SK-N-SH (cell line): ENCODE measurements at regions not wholly inside any gene's neighbourhood (a gene's known extent, or its start where the extent isn't known, plus 50 kb on each side); places are given as distances from the start of the nearest gene placed in this dataset.

Experiments
- CTCF ChIA-PET: fragments of 300-600, 350-600 bp; formaldehyde crosslinking; extraction: SDS; loops from one replicate; lab custom pipeline; 2021; lab: Yijun Ruan, JAX
- POLR2A ChIA-PET: fragments of 350-600 bp; sonication (Branson Sonifier 250); formaldehyde crosslinking; extraction: SDS; loops from one replicate; lab custom pipeline; 2020; ENCODE audit warnings: antibody characterized with exemption, inconsistent platforms; lab: Yijun Ruan, JAX
- DNase-seq: peaks from one replicate; pipeline ENCODE4 v3.0.0; 2012
- H2AFZ ChIP-seq: fragments of 200-600 bp; sonication (generic); 2 replicates; pipeline ENCODE4 v1.8.1; 2016; ENCODE audit warnings: antibody characterized with exemption, mild to moderate bottlenecking, low read depth
- H3F3A ChIP-seq: fragments of 200-600 bp; sonication (generic); replicated peaks from 2 replicates; pipeline ENCODE3; 2016; ENCODE audit warnings: antibody characterized with exemption, mild to moderate bottlenecking; ENCODE audit not compliant: insufficient read depth
- H3K27ac ChIP-seq, 2 experiments: fragments of 200-500 bp in 1 of 2; fragments of 200-600 bp in 1 of 2; sonication (Bioruptor generic) in 1 of 2; sonication (generic), shearing (Covaris generic) in 1 of 2; 2 replicates each; pipeline versions ENCODE4 v1.5.1 to v1.6.1; 2014 to 2016; ENCODE audit warnings: low read depth in 2 of 2, inconsistent platforms in 1 of 2, low read length in 1 of 2, mild to moderate bottlenecking in 1 of 2, mixed read lengths in 1 of 2
- H3K27me3 ChIP-seq: fragments of 200-600 bp; sonication (generic), shearing (Covaris generic); 2 replicates; pipeline ENCODE4 v1.6.1; 2016; ENCODE audit warnings: mixed run types; ENCODE audit not compliant: insufficient read depth
- H3K36me3 ChIP-seq, 2 experiments: fragments of 200-500 bp in 1 of 2; fragments of 200-600 bp in 1 of 2; sonication (Bioruptor generic) in 1 of 2; sonication (generic) in 1 of 2; replicated peaks in 1 of 2; 2 replicates each; pipeline versions ENCODE3 to v1.5.1; 2014 to 2016; ENCODE audit warnings: low read length in 1 of 2, mild to moderate bottlenecking in 1 of 2; ENCODE audit not compliant: insufficient read depth in 2 of 2, control insufficient read depth in 1 of 2
- H3K4me1 ChIP-seq, 2 experiments: fragments of 200-500 bp in 1 of 2; fragments of 200-600 bp in 1 of 2; sonication (Bioruptor generic) in 1 of 2; sonication (generic), shearing (Covaris generic) in 1 of 2; 2 replicates each; pipeline versions ENCODE4 v1.5.1 to v1.6.1; 2014 to 2016; ENCODE audit warnings: low read depth in 1 of 2, low read length in 1 of 2, mixed run types in 1 of 2; ENCODE audit not compliant: insufficient read depth in 2 of 2, control insufficient read depth in 1 of 2
- H3K4me2 ChIP-seq: fragments of 200-600 bp; sonication (generic), shearing (Covaris generic); 2 replicates; pipeline ENCODE4 v1.6.1; 2017; ENCODE audit warnings: mixed run types
- H3K4me3 ChIP-seq, 2 experiments: fragments of 200-500 bp in 1 of 2; fragments of 200-600 bp in 1 of 2; sonication (Bioruptor generic) in 1 of 2; sonication (generic), shearing (Covaris generic) in 1 of 2; 2 replicates each; pipeline versions ENCODE4 v1.5.1 to v1.8.1; 2014 to 2016; ENCODE audit warnings: low read depth in 2 of 2, inconsistent platforms in 1 of 2, low read length in 1 of 2, mild to moderate bottlenecking in 1 of 2, mixed read lengths in 1 of 2, moderate library complexity in 1 of 2
- H3K79me2 ChIP-seq: fragments of 200-600 bp; sonication (generic); 2 replicates; pipeline ENCODE4 v1.8.1; 2017; ENCODE audit warnings: mild to moderate bottlenecking; ENCODE audit not compliant: insufficient read depth
- H3K9ac ChIP-seq: fragments of 200-600 bp; sonication (generic); 2 replicates; pipeline ENCODE4 v1.6.1; 2017; ENCODE audit warnings: mixed run types
- H3K9me2 ChIP-seq: fragments of 200-600 bp; sonication (generic); 2 replicates; pipeline ENCODE4 v1.6.1; 2017; ENCODE audit warnings: mixed run types
- H3K9me3 ChIP-seq: fragments of 200-600 bp; sonication (generic); 2 replicates; pipeline ENCODE4 v1.6.1; 2017; ENCODE audit warnings: mixed run types, mild to moderate bottlenecking, moderate library complexity
- H4K20me1 ChIP-seq: fragments of 200-600 bp; sonication (generic); 2 replicates; pipeline ENCODE4 v1.6.1; 2017; ENCODE audit warnings: mild to moderate bottlenecking, mixed run types; ENCODE audit not compliant: insufficient read depth
- CHD2 ChIP-seq: fragments of 150-350 bp; IDR thresholded peaks from 2 replicates; pipeline ENCODE4 v1.6.1; 2018; ENCODE audit warnings: low read length; ENCODE audit not compliant: partially characterized antibody
- CTCF ChIP-seq: fragments of 200-600 bp; sonication (generic); IDR thresholded peaks from 2 replicates; pipeline ENCODE4 v1.6.1; 2017; ENCODE audit warnings: antibody characterized with exemption, mild to moderate bottlenecking, moderate library complexity
- EZH2phosphoT487 ChIP-seq: fragments of 200-600 bp; sonication (generic); IDR thresholded peaks from 2 replicates; pipeline ENCODE4 v1.6.1; 2017; ENCODE audit warnings: low read depth, mixed run types, mild to moderate bottlenecking, antibody characterized with exemption, moderate library complexity, borderline replicate concordance
- FOSL2 ChIP-seq: IDR thresholded peaks from 2 replicates; pipeline ENCODE4 v1.4.0; 2012; ENCODE audit warnings: low read depth, mild to moderate bottlenecking, moderate library complexity, borderline replicate concordance
- FOXJ3 ChIP-seq: sonication (generic); formaldehyde crosslinking; IDR thresholded peaks from 2 replicates; pipeline ENCODE4 v1.5.1; 2020; ENCODE audit warnings: mild to moderate bottlenecking, missing genetic modification reagents
- FOXM1 ChIP-seq: IDR thresholded peaks from 2 replicates; pipeline ENCODE4 v1.4.0; 2012; ENCODE audit warnings: low read depth, mild to moderate bottlenecking
- GABPA ChIP-seq: IDR thresholded peaks from 2 replicates; pipeline ENCODE4 v1.4.0; 2012; ENCODE audit warnings: low read depth, mild to moderate bottlenecking
- GATA2 ChIP-seq: sonication (generic); formaldehyde crosslinking; IDR thresholded peaks from 2 replicates; pipeline ENCODE4 v1.5.0; 2020; ENCODE audit warnings: mild to moderate bottlenecking, missing genetic modification reagents
- IRF3 ChIP-seq: fragments of 150-350 bp; IDR thresholded peaks from 2 replicates; pipeline ENCODE4 v1.6.1; 2016; ENCODE audit warnings: mild to moderate bottlenecking, low read depth, low read length
- JUND ChIP-seq: IDR thresholded peaks from 2 replicates; pipeline ENCODE4 v1.4.0; 2012
- MEF2A ChIP-seq: IDR thresholded peaks from 2 replicates; pipeline ENCODE4 v1.4.0; 2012; ENCODE audit warnings: low read depth, borderline replicate concordance
- MXI1 ChIP-seq: IDR thresholded peaks from 2 replicates; pipeline ENCODE4 v1.6.1; 2012; ENCODE audit warnings: mild to moderate bottlenecking, low read depth, low read length, improper control_type of control experiment
- NFIC ChIP-seq: IDR thresholded peaks from 2 replicates; pipeline ENCODE4 v1.4.0; 2012; ENCODE audit warnings: borderline replicate concordance
- POLR2AphosphoS5 ChIP-seq: IDR thresholded peaks from 2 replicates; pipeline ENCODE4 v1.6.1; 2012; ENCODE audit warnings: low read depth, low read length
- RCOR1 ChIP-seq: fragments of 150-350 bp; IDR thresholded peaks from 2 replicates; pipeline ENCODE4 v1.6.1; 2017; ENCODE audit warnings: antibody characterized with exemption, low read length
- RXRA ChIP-seq: IDR thresholded peaks from 2 replicates; pipeline ENCODE4 v1.4.0; 2012; ENCODE audit warnings: low read depth, mild to moderate bottlenecking, borderline replicate concordance
- TEAD4 ChIP-seq: IDR thresholded peaks from 2 replicates; pipeline ENCODE4 v1.4.0; 2012; ENCODE audit warnings: mild to moderate bottlenecking, borderline replicate concordance; ENCODE audit not compliant: insufficient read depth
- YY1 ChIP-seq: IDR thresholded peaks from 2 replicates; pipeline ENCODE4 v1.4.0; 2012; ENCODE audit warnings: low read depth, mild to moderate bottlenecking
- WGBS: methylation state at CpG from one replicate; pipeline ENCODE4 v1.1.6; 2017; ENCODE audit warnings: low lambda C conversion rate; 5-methylcytosine and 5-hydroxymethylcytosine counted together
- TF ChIP-seq, protein P1 (sequence below): fragments of 150-350 bp; IDR thresholded peaks from 2 replicates; pipeline ENCODE4 v1.6.1; 2017; ENCODE audit warnings: antibody characterized with exemption, low read length, low read depth, borderline replicate concordance

DNA sequence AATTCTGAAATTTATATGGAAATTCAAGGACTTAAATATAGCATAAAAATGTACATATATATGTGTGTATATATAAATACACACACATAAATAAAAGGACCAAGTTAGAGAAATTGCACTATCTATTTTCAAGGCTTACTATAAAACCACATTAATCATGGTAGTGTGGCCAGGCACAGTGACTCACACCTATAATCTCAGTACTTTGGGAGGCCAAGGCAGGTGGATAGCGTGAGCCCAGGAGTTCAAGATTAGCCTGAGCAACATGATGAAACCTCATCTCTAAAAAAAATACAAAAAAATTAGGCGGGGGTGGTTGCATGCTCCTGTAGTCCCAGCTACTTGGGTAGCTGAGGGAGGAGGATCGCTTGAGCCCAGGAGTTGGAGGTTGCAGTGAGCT, 171.4 kb upstream of the GORAB start:
- DNase-seq, result no peak
- no peaks in the 10 kb centered on the region for H3K79me2 ChIP-seq
- H3K4me2 ChIP-seq, result no peak overlapping the region
- POLR2A ChIA-PET, result no interaction called here
- H3K9me2 ChIP-seq, result no peaks in the 10 kb centered on the region
- H3K9ac ChIP-seq, result no peak overlapping the region
- TF ChIP-seq GABPA (no peak), MEF2A (no peak), IRF3 (no peak), TEAD4 (no peak)
- TF ChIP-seq, protein P1, sequence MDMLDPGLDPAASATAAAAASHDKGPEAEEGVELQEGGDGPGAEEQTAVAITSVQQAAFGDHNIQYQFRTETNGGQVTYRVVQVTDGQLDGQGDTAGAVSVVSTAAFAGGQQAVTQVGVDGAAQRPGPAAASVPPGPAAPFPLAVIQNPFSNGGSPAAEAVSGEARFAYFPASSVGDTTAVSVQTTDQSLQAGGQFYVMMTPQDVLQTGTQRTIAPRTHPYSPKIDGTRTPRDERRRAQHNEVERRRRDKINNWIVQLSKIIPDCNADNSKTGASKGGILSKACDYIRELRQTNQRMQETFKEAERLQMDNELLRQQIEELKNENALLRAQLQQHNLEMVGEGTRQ, result no peak
- no peaks in the 10 kb centered on the region for H4K20me1 ChIP-seq
- no peaks in the 10 kb centered on the region for H3K36me3 ChIP-seq
- WGBS, result 27% methylated on average over 3 of the region's 3 CpGs
- no peaks in the 10 kb centered on the region for H3F3A ChIP-seq
- H3K4me1 ChIP-seq, result no peaks in the 10 kb centered on the region; a peak in 1 of 4 replicates
- no peak overlapping the region for H3K4me3 ChIP-seq
- H2AFZ ChIP-seq, result no peak overlapping the region
- H3K27ac ChIP-seq, result no peak overlapping the region
- H3K9me3 ChIP-seq, result 0 out of 2 replicates have a peak, but pooled peaks cover 3% of the 10 kb centered on the region
- CTCF ChIA-PET, result no interaction called here
- H3K27me3 ChIP-seq, result no peaks in the 10 kb centered on the region

DNA sequence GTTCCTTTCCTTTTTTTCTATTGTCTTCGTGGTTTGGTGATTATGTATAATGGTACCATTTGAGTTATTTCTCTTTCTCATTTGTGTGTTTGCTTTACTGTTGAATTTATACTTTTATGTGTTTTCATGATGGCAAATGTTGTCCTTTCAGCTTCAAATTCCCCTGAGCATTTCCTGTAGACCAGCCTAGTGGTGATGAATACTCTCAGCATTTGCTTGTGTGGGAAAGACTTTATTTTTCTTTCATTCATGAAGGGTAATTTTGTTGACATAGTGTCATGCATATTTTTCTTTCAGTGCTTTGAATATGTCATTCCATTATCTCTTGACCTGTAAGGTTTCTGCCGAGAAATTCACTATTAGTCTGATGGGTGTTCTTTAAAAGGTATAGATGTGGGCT, 166.6 kb upstream of the GORAB start:
- WGBS, result 13% methylated on average over 2 of the region's 2 CpGs
- no peak overlapping the region for H3K4me3 ChIP-seq

More for the DNA sequence above, 166.6 kb upstream of the GORAB start:
- Histone ChIP-seq H3K36me3 (no peaks in the 10 kb centered on the region), H3K9me2 (no peaks in the 10 kb centered on the region), H3F3A (no peaks in the 10 kb centered on the region), H3K27ac (no peak overlapping the region), H3K79me2 (no peaks in the 10 kb centered on the region), H3K4me2 (no peak overlapping the region), H3K4me1 (no peaks in the 10 kb centered on the region), H3K27me3 (no peaks in the 10 kb centered on the region), H3K9ac (no peak overlapping the region), H4K20me1 (no peaks in the 10 kb centered on the region), H3K9me3 (0 out of 2 replicates have a peak, but pooled peaks cover 3% of the 10 kb centered on the region), H2AFZ (no peak overlapping the region)
- no peak for DNase-seq
- TF ChIP-seq POLR2AphosphoS5, result no peak
- TF ChIP-seq MEF2A, result no peak
- no peak for TF ChIP-seq YY1
- no peak for TF ChIP-seq RCOR1
- TF ChIP-seq CTCF, result no peak
- TF ChIP-seq GATA2 (CRISPR knock-in tag), result no peak
- no peak for TF ChIP-seq CHD2
- TF ChIP-seq NFIC, result no peak
- TF ChIP-seq FOXM1, result no peak
- TF ChIP-seq FOXJ3, result no peak
- no peak for TF ChIP-seq RXRA
- no peak for TF ChIP-seq JUND
- no peak for TF ChIP-seq MXI1
- no peak for TF ChIP-seq EZH2phosphoT487
- no peak for TF ChIP-seq TEAD4
- no peak for TF ChIP-seq FOSL2
- POLR2A ChIA-PET, result no interaction called here
- CTCF ChIA-PET, result no interaction called here
